Activated naive CD4-positive, alpha-beta T cell treated with anti-CD3 and anti-CD28 coated beads, Interleukin-2, amount 50 U/mL, for 24 hours (primary cell): ENCODE measurements at regions not wholly inside any gene's neighbourhood (a gene's known extent, or its start where the extent isn't known, plus 50 kb on each side); places are given as distances from the start of the nearest gene placed in this dataset.
"Not testable (repeated sequence)": the region's sequence is repeated elsewhere in the genome, so short reads cannot be mapped to it uniquely, and the experiment has no call there.

Experiments used
- H3K27ac Mint-ChIP-seq: one replicate; pipeline ENCODE4 v1.8.0; 2021; ENCODE audit warnings: mild to moderate bottlenecking, mixed read lengths
- H3K27me3 Mint-ChIP-seq: one replicate; pipeline ENCODE4 v1.8.0; 2021; ENCODE audit warnings: mixed read lengths
- H3K36me3 Mint-ChIP-seq: one replicate; pipeline ENCODE4 v1.8.0; 2021; ENCODE audit warnings: mixed read lengths
- H3K4me1 Mint-ChIP-seq: one replicate; pipeline ENCODE4 v1.8.0; 2021; ENCODE audit warnings: mixed read lengths
- H3K4me3 Mint-ChIP-seq: one replicate; pipeline ENCODE4 v1.8.0; 2021; ENCODE audit warnings: mild to moderate bottlenecking, mixed read lengths
- H3K9me3 Mint-ChIP-seq: one replicate; pipeline ENCODE4 v1.8.0; 2021; ENCODE audit warnings: mixed read lengths

DNA sequence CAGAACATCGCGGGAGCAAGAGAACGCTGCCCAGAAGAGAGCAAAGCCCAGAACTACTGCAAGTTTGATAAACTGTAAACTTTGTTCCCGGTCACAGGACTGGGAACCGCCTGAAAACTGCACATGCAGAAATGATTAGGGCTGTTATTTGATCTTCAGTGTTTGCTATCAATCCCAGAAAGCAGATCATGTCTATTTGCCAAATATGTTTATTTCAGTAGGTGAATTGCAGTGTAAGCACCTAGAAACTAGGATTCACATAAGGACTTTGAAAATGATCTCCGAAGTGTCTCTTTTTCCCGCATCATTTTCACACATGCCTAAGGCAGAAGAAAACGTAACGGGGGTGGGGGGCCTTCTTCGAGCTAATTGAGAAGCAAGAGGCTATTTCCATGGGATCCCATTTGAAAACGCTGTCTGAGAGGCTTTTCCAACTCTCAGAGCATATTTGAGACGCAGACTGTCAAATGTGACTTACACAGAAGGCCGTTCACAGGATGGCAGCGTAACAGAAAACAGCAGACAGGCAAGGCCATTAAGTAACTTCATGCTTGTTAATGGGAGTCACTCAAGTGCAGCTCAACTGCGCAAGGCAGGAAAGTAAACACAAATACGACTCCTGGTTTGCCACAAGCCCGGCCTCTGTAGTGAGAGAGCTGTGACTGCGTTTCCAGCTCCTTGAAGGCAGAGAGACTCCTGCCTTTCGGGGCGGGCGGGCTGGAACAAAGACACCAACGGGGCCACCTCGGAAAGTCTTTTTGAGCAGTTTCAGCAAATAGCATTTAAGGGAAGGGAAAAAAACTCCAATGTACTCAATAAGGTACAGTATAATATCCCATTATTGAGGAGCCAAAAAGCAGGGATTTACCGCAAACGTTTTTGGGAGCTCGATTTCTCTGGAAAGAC is 144.7 kb upstream of the ZNF217 start:
- Mint-ChIP-seq H3K4me3 (no peak overlapping the region), H3K4me1 (peaks cover 46% of the 10 kb centered on the region), H3K36me3 (no peaks in the 10 kb centered on the region), H3K9me3 (no peaks in the 10 kb centered on the region), H3K27me3 (no peaks in the 10 kb centered on the region), H3K27ac (peak overlapping the region; percentile 15)

DNA sequence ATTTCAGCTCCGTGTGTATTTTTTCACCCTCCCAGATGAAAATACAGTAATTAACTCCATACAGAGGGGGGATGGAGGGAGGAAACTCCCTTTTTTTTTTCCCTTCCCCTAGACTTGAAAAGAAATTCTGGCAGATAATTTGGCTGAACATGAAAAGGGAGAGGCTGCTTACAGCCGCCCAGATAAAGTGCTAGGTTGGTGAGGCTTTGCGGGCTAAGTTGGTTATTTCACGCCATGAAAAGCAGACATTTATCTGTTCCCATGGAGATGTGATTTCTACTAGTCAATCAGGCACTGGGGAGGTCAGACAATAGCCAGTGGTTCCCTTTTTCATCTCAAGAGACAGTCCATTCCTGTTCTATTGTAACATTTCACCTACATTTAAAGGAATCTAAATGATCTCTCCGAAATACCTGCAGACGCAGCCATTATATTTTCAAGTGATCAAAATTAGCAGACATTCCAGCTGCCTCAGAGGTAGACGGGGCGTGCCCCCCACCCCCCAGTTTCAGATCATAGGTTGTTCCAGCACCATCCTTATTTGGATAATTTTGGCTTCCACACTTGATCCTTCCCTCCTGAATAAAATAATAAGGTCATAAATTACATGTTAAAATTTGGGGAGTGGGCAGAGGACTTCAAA is 143.9 kb upstream of the ZNF217 start:
- Mint-ChIP-seq H3K36me3 (no peaks in the 10 kb centered on the region), H3K27ac (peak overlapping the region; percentile 71), H3K4me3 (peak overlapping the region; percentile 62), H3K4me1 (peaks cover 46% of the 10 kb centered on the region), H3K27me3 (no peaks in the 10 kb centered on the region), H3K9me3 (no peaks in the 10 kb centered on the region)

DNA sequence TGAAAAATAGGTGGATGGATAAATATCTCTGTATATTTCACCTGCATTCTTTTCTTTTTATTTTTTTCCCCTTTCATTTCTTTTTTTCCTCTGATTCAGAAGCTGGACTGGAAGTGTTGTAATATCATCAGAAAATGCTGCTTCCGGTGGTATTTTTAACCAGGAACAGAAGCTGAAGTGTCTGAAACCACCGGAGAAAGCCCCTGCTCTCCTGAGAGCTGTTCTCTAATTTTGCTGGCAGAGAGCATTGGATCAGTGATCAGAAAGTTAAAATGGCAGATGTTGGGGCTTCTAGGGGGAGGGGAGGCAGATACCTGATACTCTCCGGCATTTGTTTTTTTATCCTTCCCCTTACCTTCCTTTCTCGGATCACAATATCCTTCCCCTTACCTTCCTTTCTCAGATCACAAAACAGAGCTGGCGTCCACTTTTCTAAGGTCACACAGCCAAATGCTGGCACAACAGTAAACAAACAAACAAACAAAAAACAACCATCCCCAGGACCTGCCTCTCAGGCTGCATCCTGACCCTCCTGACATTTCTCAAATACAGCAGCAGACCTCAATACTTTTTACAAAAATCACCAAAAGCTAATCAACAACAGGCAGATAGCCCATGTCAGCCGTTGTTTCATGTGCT is 143.2 kb upstream of the ZNF217 start:
- H3K9me3 Mint-ChIP-seq = no peaks in the 10 kb centered on the region
- no peaks in the 10 kb centered on the region for H3K27me3 Mint-ChIP-seq
- peaks cover 46% of the 10 kb centered on the region for H3K4me1 Mint-ChIP-seq
- H3K4me3 Mint-ChIP-seq = peak overlapping the region; percentile 62
- H3K36me3 Mint-ChIP-seq = no peaks in the 10 kb centered on the region
- H3K27ac Mint-ChIP-seq = peak overlapping the region; percentile 71

DNA sequence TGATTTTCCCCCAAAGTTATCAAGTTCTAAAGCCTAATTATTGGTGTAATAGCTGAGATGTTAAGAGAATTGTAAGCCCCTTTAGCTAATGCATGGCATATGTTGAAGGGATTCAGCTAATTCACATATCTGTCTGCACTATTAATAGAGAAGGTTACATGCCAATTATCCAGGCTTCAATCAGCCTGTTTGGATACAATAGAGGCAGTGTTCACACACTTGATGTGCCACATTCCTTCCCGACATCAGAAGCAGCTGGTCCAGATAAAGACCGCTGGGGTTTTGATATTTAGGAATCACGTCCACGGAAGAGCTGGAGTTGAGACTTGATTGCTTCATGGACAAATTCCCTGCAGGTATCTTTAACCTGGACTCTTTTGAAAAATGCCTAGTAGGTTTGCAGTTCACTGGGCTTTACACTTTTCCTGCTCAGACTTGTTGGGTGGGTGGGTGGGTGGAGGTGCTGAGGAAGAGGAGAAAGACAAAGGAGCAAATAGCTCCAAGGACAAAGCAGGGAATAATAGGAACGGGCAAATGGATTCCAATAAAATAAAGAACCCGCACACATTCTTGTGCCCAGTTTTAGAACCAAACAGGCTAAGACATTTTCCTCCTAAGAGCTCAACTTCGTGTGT is 142.6 kb upstream of the ZNF217 start:
- Mint-ChIP-seq H3K27ac (peak overlapping the region; percentile 71), H3K27me3 (no peaks in the 10 kb centered on the region), H3K4me1 (peaks cover 45% of the 10 kb centered on the region), H3K4me3 (peak overlapping the region; percentile 62), H3K36me3 (no peaks in the 10 kb centered on the region), H3K9me3 (no peaks in the 10 kb centered on the region)

DNA sequence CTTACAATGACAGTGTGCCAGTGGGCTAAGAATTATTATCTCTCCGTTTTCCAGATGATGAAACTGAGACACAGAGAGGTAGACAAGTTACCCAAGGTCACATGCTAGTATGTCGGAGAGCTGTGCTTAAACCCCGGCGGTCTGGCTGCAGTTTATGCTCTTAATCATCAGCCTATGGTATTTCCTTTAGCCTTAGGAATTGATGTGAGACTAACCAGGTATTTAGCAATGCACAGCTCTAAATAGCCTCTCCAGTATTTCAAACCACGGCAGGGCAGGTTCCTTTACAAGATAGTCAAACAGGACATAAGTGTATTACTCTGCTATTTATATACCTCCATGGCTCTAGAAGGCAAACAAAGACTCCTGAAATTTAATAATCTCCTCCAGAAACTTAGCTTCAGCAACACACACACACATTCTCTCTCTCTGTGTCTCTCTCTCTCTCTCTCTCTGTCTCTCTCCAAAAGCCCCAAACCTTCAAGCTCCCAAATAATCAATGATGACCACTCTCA is 142.0 kb upstream of the ZNF217 start:
- no peak overlapping the region for H3K27ac Mint-ChIP-seq
- no peaks in the 10 kb centered on the region for H3K27me3 Mint-ChIP-seq
- H3K9me3 Mint-ChIP-seq = no peaks in the 10 kb centered on the region
- H3K4me3 Mint-ChIP-seq = no peak overlapping the region
- peaks cover 38% of the 10 kb centered on the region for H3K4me1 Mint-ChIP-seq
- H3K36me3 Mint-ChIP-seq = no peaks in the 10 kb centered on the region

- no peaks in the 10 kb centered on the region for H3K27me3 Mint-ChIP-seq
- H3K4me1 Mint-ChIP-seq = peaks cover 28% of the 10 kb centered on the region
- no peaks in the 10 kb centered on the region for H3K9me3 Mint-ChIP-seq
- H3K4me3 Mint-ChIP-seq = no peak overlapping the region
- no peaks in the 10 kb centered on the region for H3K36me3 Mint-ChIP-seq
- H3K27ac Mint-ChIP-seq = no peak overlapping the region
Measured at GRCh38 chr20:53734006-53734688, 140.5 kb upstream of the ZNF217 start.

DNA sequence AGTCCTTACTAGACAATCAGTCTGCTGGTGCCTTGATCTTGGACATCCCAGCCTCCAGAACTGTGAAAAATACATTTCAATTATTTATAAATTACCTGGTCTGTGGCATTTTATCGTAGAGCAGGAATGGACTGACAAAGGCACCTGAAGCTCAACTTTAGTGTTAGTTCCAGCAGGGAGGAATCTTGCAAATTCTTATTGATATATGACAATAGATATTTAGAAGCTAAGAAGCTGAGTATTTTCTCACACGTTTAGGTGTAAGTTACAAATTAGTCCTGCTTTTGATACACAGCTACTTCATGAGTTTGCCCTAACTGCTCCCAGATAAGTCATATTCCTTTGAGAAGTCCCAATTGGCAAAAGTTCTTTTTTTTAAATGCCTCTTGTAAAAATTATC is 138.0 kb upstream of the ZNF217 start:
- Mint-ChIP-seq H3K4me3 (no peak overlapping the region), H3K27ac (no peak overlapping the region), H3K4me1 (peaks cover 13% of the 10 kb centered on the region), H3K36me3 (no peaks in the 10 kb centered on the region), H3K9me3 (no peaks in the 10 kb centered on the region), H3K27me3 (no peaks in the 10 kb centered on the region)

- H3K27me3 Mint-ChIP-seq = no peaks in the 10 kb centered on the region
- no peaks in the 10 kb centered on the region for H3K36me3 Mint-ChIP-seq
- H3K9me3 Mint-ChIP-seq = no peaks in the 10 kb centered on the region
- H3K4me1 Mint-ChIP-seq = peaks cover 4% of the 10 kb centered on the region
- H3K27ac Mint-ChIP-seq = no peak overlapping the region
- H3K4me3 Mint-ChIP-seq = no peak overlapping the region
Measured at GRCh38 chr20:53728359-53728758, 134.7 kb upstream of the ZNF217 start.

DNA sequence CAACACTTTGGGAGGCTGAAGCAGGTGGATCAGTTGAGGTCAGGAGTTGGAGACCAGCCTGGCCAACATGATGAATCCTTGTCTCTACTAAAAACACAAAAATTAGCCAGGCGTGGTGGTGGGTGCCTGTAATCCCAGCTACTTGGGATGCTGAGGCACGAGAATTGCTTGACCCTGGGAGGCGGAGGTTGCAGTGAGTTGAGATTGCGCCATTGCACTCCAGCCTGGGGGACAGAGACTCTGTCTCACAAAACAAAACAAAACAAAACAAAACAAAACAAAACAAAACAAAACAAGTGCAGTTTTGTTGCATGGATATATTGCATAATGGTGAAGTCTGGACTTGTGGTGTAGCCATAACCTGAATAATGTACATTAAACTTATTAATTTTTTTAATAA is 133.6 kb upstream of the ZNF217 start:
- not testable (repeated sequence) for H3K36me3 Mint-ChIP-seq, H3K27me3 Mint-ChIP-seq, H3K27ac Mint-ChIP-seq, H3K4me3 Mint-ChIP-seq, H3K4me1 Mint-ChIP-seq, H3K9me3 Mint-ChIP-seq

GRCh38 chr20:53725575-53725970 is 131.9 kb upstream of the ZNF217 start:
- H3K4me1 Mint-ChIP-seq = peaks cover 20% of the 10 kb centered on the region
- no peak overlapping the region for H3K4me3 Mint-ChIP-seq
- peaks cover 5% of the 10 kb centered on the region for H3K9me3 Mint-ChIP-seq
- H3K36me3 Mint-ChIP-seq = peaks cover 3% of the 10 kb centered on the region
- no peaks in the 10 kb centered on the region for H3K27me3 Mint-ChIP-seq
- H3K27ac Mint-ChIP-seq = no peak overlapping the region

DNA sequence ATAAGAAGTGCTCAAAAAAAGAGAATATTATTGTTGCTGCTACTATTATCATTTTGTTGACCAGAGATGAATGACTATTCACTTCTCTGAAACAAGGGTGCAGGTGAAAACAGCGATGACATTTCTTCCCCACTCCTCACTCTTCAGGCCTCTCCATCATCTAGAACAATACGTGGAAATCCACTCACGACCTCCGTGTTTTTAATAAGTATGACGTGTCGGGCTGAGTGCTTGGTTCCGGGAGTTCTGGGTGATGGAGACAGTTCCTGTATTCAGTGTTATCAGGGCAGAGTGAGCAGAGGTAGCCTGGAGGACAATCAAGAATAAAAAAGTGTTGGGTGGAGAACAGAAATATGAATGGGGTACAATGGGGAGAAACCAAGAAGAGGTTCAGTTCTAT is 130.0 kb upstream of the ZNF217 start:
- Mint-ChIP-seq H3K4me3 (no peak overlapping the region), H3K36me3 (peaks cover 3% of the 10 kb centered on the region), H3K27ac (peak overlapping the region; percentile 66), H3K4me1 (peaks cover 17% of the 10 kb centered on the region), H3K9me3 (peaks cover 5% of the 10 kb centered on the region), H3K27me3 (no peaks in the 10 kb centered on the region)

DNA sequence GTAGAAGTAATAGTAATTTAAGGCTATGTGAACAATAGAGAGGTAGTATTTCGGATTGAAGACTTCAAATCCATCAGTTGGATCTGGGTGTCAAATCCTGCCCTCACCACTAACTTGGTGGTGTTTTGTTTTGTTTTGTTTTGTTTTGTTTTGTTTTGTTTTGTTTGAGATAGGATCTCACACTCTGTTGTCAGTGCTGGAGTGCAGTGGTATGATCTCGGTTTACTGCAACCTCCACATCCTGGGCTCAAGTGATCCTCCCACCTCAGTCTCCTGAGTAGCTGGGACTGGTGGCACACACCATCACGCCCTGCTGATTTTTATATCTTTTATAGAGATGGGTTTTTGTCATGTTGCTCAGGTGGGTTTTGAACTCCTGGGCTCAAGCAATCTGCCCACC is 129.4 kb upstream of the ZNF217 start:
- Mint-ChIP-seq H3K4me3 (no peak overlapping the region), H3K27ac (no peak overlapping the region), H3K36me3 (peaks cover 3% of the 10 kb centered on the region), H3K4me1 (peaks cover 17% of the 10 kb centered on the region), H3K9me3 (peaks cover 5% of the 10 kb centered on the region), H3K27me3 (no peaks in the 10 kb centered on the region)

GRCh38 chr20:53722515-53723036 is 128.9 kb upstream of the ZNF217 start:
- Mint-ChIP-seq H3K27me3 (no peaks in the 10 kb centered on the region), H3K9me3 (peaks cover 5% of the 10 kb centered on the region), H3K4me3 (no peak overlapping the region), H3K4me1 (peaks cover 17% of the 10 kb centered on the region), H3K27ac (no peak overlapping the region), H3K36me3 (peaks cover 3% of the 10 kb centered on the region)

DNA sequence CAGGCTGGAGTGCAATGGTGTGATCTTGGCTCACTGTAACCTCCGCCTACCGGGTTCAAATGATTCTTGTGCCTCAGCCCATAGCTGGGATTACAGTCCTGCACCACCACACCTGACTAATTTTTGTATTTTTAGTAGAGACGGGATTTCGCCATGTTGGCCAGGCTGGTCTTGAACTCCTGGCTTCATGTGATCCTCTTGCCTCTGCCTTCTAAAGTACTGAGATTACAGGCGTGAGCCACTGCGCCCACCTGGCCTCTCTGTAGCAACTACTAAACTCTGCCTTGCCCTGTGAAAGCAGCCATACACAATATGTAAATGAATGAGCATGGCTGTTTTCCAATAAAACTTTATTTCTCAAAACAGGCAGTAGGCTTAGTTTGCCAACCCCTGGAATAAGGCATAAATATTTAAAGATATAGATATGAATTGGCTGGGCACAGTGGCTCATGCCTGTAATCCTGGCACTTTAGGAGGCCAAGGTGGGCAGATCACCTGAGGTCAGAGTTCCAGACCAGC is 127.9 kb upstream of the ZNF217 start:
- not testable (repeated sequence) for H3K4me3 Mint-ChIP-seq
- H3K4me1 Mint-ChIP-seq = peaks cover 17% of the 10 kb centered on the region

More for the DNA sequence above, 127.9 kb upstream of the ZNF217 start:
- not testable (repeated sequence) for H3K27me3 Mint-ChIP-seq, H3K27ac Mint-ChIP-seq, H3K9me3 Mint-ChIP-seq, H3K36me3 Mint-ChIP-seq
